Motor neuron (in vitro differentiated cells): ENCODE measurements at regions not wholly inside any gene's neighbourhood (a gene's known extent, or its start where the extent isn't known, plus 50 kb on each side); places are given as distances from the start of the nearest gene placed in this dataset.

Experiments
- ATAC-seq, 8 experiments: fragments of 200-7000 bp; cut with Tn5 transposase; replicated peaks in 6 of 8; 2 replicates each; pipeline ENCODE4 v1.8.0; 2021; ENCODE audit warnings: mild to moderate bottlenecking in 8 of 8, moderate library complexity in 8 of 8
- H3K27ac ChIP-seq, 2 donors: fragments of 250-450 bp; sonication (Bioruptor Pico); 2 replicates each; pipeline ENCODE4 v1.9.0; 2021; ENCODE audit warnings: antibody characterized with exemption in 2 of 2, mild to moderate bottlenecking in 2 of 2, moderate library complexity in 1 of 2
- H3K4me1 ChIP-seq, 2 donors: fragments of 250-450 bp; sonication (Bioruptor Pico); replicated peaks in 1 of 2; 2 replicates each; pipeline ENCODE4 v1.6.1; 2021; ENCODE audit warnings: antibody characterized with exemption in 2 of 2, mild to moderate bottlenecking in 2 of 2, moderate library complexity in 1 of 2
- H3K4me3 ChIP-seq, 5 donors: fragments of 250-450 bp; sonication (Bioruptor Pico); 2 replicates each; pipeline ENCODE4 v1.9.0; 2021; ENCODE audit warnings: antibody characterized with exemption in 5 of 5, mild to moderate bottlenecking in 5 of 5, moderate library complexity in 4 of 5
- WGBS, 10 experiments: fragments of 450-650 bp; shearing (Covaris generic); methylation state at CpG; one replicate each; pipeline ENCODE4 v1.0.0; 2022; 5-methylcytosine and 5-hydroxymethylcytosine counted together
- in situ Hi-C, 9 experiments: fragments of 400-800 bp; cut with MboI; loops; one replicate each; pipeline ENCODE4 v1.15.0; 2021; ENCODE audit warnings: low sequenced_read_pairs in 9 of 9, low pct_unique_long_range_greater_than_20kb in 2 of 9; ENCODE audit not compliant: unreplicated experiment in 9 of 9

DNA sequence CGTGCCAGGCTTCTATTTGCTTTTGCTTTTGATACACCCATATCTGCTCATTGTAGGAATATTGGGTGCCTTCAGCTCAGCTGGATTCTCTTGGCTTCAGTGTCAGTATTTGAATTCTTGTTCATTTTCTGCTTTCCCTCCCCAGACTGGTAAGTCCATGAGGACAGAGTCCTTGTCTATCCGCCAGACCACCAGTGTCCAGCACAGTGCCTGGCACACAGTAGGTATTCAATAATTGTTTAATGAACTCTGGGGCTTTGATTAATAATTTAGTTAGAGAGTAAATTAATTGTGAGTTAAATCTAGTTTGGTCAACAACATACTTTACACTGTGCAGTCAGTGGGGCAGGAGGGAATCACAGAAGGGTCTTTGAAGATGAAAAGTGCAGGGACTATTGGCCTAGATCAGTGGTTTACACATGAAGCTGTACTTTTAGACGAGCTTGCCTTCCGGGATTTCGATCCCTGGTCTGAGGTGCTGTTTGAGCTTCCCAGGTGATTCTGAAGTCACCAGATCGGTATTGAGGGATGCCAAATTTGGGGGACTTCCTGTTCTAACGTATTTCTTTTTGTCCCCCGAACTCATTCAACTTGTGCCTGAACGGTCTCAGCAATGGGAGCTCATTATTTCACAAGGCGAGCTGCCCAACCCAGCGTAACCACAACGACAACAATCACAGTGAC lies 119.1 kb upstream of the JUN start:
- in situ Hi-C loops, result no loop called here
- peak overlapping the region in 1 of 2 donors; percentile 3 for H3K27ac ChIP-seq
- H3K4me3 ChIP-seq, result peak overlapping the region in 2 of 5 donors; percentile 19 to 27
- peaks cover 17 to 24% of the 10 kb centered on the region in 2 donors for H3K4me1 ChIP-seq
- 28 to 100% (median 88%) methylated on average over 1 to 12 of the region's 12 CpGs; no CpG with 5 or more reads in 1 of the 10 experiments for WGBS, 10 experiments
- no peak for ATAC-seq

DNA sequence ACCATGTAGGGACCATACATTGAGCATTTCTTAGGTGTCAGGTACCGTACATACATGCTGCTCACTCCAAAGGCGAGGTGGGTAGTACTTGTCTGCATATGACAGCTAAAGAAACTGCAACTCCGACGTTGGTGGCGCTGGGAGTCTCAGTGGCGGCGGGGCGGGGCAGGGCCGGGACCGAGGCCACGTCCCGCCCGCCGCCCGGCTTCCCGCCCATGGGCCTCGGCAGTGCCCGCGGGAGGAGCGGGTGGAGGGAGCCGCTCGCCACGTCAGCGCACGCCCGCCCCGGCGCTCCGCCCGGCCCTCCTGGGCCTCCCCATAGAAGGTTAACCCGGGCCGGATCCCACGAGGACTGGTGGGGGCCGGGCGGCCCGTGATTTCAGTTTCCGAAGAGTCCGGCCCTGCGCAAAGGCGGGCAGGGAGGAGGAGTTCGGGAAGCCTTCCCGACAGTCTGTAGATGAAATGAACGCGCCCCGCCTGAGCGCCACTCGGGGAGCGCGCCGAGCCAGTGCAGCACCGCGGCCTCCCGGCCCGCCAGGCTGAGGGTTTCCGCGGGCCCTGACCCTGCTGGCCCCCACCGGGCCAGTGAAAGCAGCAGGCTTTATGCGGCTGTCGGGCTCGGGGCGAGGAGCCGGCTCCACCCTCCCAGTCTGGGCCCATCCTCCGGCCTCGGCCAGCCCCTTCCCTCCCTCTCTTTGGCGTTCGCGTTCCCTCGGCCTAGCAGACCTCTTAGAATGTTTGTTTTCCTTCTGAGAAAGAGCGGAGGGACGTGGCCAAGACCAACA lies 119.9 kb upstream of the JUN start:
- Histone ChIP-seq H3K27ac (peak overlapping the region; percentile 1 to 3), H3K4me3 (peak overlapping the region; percentile 5 to 27 (median 17)), H3K4me1 (peaks cover 14 to 19% of the 10 kb centered on the region in 2 donors)
- in situ Hi-C loops, result no loop called here
- ATAC-seq, result peak; percentile 80 to 94 (median 86)
- 0 to 28% (median 13%) methylated on average over 5 to 13 of the region's 70 CpGs; no CpG with 5 or more reads in 4 of the 10 experiments for WGBS, 10 experiments

DNA sequence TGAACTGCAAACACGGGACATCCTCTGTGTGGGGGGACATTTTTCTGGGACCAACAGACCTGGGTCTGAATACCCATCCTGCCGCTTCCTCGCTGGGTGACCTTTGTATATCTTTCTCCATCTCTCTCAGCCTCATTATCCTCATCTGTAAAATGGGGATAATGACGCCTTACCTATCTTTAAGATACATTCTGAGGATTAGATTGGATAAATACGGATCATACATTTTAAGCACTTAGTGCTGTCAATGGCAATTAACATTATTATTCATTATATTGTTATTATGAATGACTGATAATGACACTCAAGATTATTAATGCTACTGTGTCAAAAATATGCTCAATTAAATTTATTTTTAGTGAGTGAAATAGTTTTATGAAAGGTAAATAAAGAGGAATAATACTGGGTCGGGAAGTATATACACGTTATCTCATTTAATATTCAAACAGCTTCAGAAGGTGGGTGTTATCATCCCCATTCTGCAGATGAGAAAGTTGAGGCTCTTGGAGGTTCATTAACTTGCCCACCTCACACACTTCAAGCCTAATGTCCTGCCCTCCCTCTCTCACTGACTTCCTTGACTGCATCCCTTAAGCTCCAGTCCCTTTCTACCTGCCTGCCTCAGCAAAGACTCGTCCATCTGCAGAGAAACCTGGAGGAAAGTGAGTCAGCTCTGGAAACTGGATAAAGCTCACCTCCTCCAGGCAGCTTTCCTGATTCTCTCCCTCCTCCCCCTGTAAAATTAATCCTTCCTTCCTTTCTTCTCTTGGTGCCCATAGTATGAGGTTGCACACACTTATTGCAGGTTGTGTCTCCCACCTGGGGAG lies 120.7 kb upstream of the JUN start:
- in situ Hi-C loops, result no loop called here
- Histone ChIP-seq H3K4me1 (peaks cover 9 to 11% of the 10 kb centered on the region in 2 donors), H3K4me3 (peak overlapping the region in 2 of 5 donors; percentile 19 to 27), H3K27ac (peak overlapping the region in 1 of 2 donors; percentile 3)
- 41 to 100% (median 89%) methylated on average over 2 to 8 of the region's 8 CpGs for WGBS, 10 experiments
- ATAC-seq, result no peak

DNA sequence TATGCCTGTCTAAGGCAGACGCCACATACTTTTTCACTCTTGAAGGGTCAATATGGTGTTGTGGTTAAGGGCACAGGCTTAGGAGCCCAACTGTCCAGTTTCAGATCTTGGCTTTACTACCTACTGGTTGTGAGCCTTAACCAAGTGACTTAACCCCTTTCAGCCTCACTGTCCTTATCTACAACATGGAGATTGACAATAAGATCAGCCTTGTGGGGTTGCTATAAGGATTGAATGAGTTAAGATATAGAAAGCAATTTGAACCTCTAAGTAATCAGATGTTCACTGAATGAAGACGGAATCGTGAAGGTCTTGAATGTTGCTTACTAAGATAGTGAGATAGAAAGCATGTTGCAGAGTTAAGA lies 121.3 kb upstream of the JUN start:
- Histone ChIP-seq H3K4me3 (no peak overlapping the region), H3K4me1 (peaks cover 9 to 10% of the 10 kb centered on the region in 2 donors), H3K27ac (no peak overlapping the region)
- 82 to 100% (median 91%) methylated on average over 1 to 3 of the region's 3 CpGs; no CpG with 5 or more reads in 2 of the 10 experiments for WGBS, 10 experiments
- ATAC-seq, result no peak
- in situ Hi-C loops, result no loop called here

DNA sequence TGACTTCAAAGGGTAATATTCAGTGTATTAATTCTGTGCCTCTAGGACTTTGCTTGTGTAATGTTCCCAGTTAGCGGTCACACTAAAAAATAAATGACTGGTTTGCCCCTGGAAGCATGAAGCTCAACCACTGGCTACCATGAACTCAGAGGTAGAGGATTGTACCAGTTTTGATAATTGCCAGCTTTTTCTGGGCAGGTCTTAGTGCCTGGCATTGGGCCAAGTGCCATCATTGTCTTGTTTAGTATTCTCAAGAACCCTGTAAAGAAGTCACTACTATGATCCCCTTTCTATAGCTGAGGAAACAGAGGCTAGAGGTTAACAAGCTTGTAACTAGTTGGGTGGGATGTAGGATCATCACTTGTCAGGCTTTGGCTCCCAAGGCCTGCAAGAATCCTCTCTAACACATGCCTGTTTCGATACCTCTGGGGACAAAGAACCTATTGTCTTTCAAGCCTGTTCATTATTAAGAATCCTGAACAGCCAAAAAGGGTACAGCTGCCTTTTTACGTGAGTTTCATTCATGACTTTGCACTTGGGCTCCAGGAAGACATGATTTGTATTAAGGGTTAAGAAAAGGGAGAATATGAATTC lies 121.9 kb upstream of the JUN start:
- H3K4me3 ChIP-seq, result no peak overlapping the region
- in situ Hi-C loops, result no loop called here
- peaks cover 9 to 10% of the 10 kb centered on the region in 2 donors for H3K4me1 ChIP-seq
- no peak for ATAC-seq
- no peak overlapping the region for H3K27ac ChIP-seq
- 53 to 100% (median 80%) methylated on average over 1 to 3 of the region's 3 CpGs; no CpG with 5 or more reads in 1 of the 10 experiments for WGBS, 10 experiments

DNA sequence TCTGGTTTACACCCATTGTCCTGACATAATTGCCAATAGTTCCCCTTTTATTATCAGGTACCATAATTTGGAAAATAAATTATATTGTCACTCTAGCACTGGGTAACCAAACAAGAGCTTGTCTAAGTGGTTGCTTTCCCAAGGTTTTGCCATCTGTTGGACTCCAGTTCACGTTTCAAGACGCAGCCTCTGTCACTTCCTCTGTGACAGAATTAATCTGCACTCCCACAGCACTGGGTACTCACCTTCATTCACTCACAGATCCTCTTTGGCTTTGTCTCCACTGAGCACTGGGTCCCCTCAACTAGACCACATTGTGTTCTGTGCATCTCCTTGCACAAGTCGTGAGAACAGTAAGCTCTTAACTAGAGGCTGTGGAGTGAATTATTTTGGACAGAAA lies 123.6 kb upstream of the JUN start:
- in situ Hi-C loops, result no loop called here

DNA sequence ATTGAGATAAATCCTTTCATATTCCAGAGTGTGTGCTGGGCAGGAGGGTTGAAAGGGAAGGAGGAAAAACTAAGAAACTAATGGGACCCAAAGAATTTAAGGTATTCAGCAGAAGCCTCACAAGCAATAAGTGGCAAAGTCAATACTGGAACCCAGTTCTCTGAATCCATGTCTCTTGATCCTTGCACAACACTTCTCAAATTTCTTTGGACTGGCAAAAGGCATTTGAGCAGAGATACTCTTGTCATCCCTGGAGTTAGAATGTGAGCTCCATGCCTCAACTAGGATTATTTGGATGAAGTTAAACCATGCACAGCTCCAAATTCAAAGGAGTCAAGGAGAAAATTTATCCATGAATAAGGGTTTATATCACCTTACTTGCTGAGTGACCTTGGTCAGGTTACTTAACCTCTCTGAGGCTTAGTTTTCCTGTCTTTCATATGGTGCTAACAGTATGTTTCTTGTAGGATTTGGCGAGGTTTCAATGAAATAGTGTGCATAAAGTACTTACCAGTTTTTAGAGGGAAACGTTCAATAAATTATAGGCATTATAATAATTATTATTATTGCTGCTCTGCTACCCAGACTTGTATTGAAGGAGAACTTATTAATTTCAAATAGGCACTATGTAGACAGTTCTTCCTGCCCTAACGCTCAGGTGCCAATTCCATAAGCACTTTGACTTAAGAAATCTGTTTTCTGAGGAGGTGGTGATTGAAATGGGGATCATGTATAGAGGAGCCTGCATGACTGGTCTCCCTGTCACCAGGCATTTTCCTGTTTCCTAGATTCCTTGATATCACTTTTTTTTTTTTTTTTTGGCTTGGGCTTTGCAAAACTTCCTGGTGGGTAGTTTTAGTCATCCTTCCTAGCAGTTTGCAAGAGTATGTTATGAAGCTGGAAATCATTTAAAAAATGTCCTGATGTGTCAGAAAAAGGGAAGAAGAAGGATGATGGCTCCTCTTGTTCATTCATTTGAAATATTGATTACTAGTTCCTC lies 125.0 kb upstream of the JUN start:
- WGBS, 10 experiments, result 27 to 87% (median 77%) methylated on average over 2 to 3 of the region's 3 CpGs; no CpG with 5 or more reads in 1 of the 10 experiments
- in situ Hi-C loops, result no loop called here
- Histone ChIP-seq H3K27ac (no peak overlapping the region), H3K4me3 (no peak overlapping the region), H3K4me1 (peaks cover 6 to 8% of the 10 kb centered on the region in 2 donors)
- no peak for ATAC-seq

More for the DNA sequence above, 123.6 kb upstream of the JUN start:
- H3K4me3 ChIP-seq, result no peak overlapping the region
- 60 to 93% (median 78%) methylated on average over 1 to 3 of the region's 3 CpGs; no CpG with 5 or more reads in 2 of the 10 experiments for WGBS, 10 experiments
- no peak overlapping the region for H3K27ac ChIP-seq
- no peak for ATAC-seq
- H3K4me1 ChIP-seq, result peaks cover 9 to 10% of the 10 kb centered on the region in 2 donors

DNA sequence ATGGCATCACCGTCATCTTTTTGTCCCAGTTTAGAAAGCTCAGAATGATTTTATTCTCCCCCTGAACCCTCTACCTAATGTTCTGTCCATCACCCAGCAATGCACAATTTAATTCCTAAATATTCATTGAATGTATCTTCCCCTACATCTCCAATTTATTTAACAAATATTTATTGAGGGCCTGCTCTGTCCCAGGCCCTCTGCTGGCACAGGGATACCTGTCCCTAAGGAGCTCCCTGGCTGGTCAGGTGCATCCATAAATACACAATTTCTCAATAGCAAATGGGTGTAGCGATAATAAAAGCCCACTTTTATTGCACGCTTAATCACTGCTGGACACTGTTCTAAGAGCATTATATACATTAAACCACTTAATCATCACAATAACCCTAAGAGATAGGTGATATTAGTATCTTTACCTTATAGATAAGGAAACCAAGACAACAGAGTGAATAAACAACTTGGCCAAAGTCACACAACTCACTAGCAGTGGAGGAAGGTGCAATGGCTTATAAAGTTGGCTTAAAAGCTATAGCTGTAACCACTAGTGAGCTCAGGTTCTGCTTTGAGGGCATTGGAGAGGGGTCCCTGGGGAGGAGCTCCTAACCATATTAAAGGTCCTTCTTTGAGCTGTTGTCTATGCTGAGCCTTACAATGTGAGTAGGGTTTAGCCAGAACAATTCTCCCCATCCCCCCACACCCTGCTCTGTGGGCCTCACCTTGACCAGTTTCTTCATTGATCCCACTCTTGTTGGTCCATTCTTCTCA lies 126.3 kb upstream of the JUN start:
- no peak overlapping the region for H3K27ac ChIP-seq
- in situ Hi-C loops, result no loop called here
- H3K4me3 ChIP-seq, result no peak overlapping the region
- no peak for ATAC-seq
- 80 to 100% (median 99%) methylated on average over 1 to 3 of the region's 3 CpGs for WGBS, 10 experiments
- peaks cover 6 to 8% of the 10 kb centered on the region in 2 donors for H3K4me1 ChIP-seq

DNA sequence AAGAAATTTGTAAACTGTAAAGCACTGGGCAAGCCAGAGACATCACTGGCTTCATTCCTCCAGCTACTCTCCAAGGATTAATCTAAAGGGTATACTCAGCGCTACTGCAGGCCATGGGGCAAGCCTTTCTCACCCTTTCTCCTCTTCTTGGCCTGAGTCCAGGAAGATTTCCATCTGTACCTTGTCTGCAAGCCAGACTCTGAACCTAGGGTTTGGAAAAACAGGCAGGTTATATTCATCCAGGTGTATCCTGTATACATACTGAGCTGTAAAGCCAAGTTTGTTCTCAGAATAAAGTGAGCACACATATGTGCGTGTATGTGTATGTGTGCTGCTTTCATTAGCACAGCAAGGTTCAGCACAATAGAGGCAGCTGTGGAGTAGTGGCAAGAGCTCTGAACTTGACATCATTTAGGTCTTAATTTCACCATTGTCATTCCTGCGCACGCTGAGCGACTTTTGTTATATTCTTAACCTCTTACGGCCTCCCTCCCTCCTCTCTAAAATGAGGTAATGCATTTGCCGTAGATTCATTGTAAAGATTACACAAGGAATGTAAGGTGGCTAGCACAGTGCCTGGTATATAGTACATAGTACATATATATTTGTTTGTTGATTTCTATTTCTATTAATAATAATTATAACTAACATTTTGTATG lies 128.1 kb upstream of the JUN start:
- peak in 3 of 8 experiments; percentile 38 to 54 (median 41) for ATAC-seq
- no peaks in the 10 kb centered on the region for H3K4me1 ChIP-seq
- in situ Hi-C loops, result no loop called here
- H3K4me3 ChIP-seq, result no peak overlapping the region
- H3K27ac ChIP-seq, result no peak overlapping the region
- WGBS, 10 experiments, result 29 to 97% (median 90%) methylated on average over 2 to 7 of the region's 7 CpGs; no CpG with 5 or more reads in 2 of the 10 experiments

DNA sequence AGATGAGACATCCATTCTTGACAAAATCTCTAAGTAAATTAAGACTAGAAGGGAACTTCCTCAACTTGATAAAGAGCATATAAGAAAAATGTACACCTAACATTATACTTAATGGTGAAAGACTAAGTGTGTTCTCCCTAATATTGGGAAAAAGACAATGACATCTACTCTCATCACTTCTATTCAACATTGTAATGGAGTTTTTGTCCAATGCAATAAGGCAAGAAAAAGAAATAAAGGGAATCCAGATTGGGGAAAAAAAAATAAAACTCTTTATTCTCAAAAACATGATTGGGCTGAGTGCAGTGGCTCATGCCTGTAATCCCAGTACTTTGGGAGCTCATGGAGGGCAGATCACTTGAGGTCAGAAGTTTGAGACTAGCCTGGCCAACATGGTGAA lies 131.1 kb upstream of the JUN start:
- Histone ChIP-seq H3K4me3 (no peak overlapping the region), H3K27ac (no peak overlapping the region), H3K4me1 (no peaks in the 10 kb centered on the region)
- in situ Hi-C loops, result no loop called here
- ATAC-seq, result no peak

DNA sequence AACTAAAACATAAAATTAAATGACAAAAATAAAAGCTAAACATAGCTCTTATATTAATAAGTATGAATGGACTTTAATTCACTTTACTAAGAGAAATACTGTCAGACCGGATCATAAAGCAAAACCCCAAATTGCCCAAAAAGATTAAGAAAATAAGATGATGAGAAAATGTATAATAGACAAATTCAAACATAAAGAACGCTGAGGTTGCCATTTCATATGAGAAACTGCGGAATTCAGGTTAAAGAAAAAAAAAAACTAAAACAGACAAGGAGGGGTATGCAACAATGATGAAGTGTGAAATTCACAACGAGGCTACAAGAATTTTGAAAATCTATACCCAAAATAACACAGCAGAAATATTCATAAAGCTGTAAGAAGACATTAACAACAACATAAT lies 133.6 kb upstream of the JUN start:
- 68 to 94% (median 85%) methylated on average over 4 of the region's 4 CpGs for WGBS, 10 experiments
- Histone ChIP-seq H3K27ac (no peak overlapping the region), H3K4me1 (no peaks in the 10 kb centered on the region), H3K4me3 (no peak overlapping the region)
- no peak for ATAC-seq
- in situ Hi-C loops, result no loop called here
